DND-41 (cell line): ENCODE measurements at regions not wholly inside any gene's neighbourhood (a gene's known extent, or its start where the extent isn't known, plus 50 kb on each side); places are given as distances from the start of the nearest gene placed in this dataset.

ENCODE experiments used
- CTCF ChIP-seq: IDR thresholded peaks from 2 replicates; pipeline ENCODE4 v1.5.1; 2012; ENCODE audit warnings: borderline replicate concordance, low read length, moderate library complexity, mild to moderate bottlenecking; ENCODE audit not compliant: poor library complexity, severe bottlenecking; ENCODE audit errors: extremely low read depth
- EZH2 ChIP-seq: IDR thresholded peaks from 3 replicates; pipeline ENCODE4 v1.6.1; 2012; ENCODE audit warnings: borderline replicate concordance, low read depth, mild to moderate bottlenecking, moderate library complexity, low read length, inconsistent platforms; ENCODE audit not compliant: severe bottlenecking

- no peak for TF ChIP-seq EZH2
- TF ChIP-seq CTCF = no peak
Measured at GRCh38 chr2:8086357-8086756, 595.5 kb upstream of the ID2 start.
